ENCODE measurements at regions not wholly inside any gene's neighbourhood (a gene's known extent, or its start where the extent isn't known, plus 50 kb on each side); places are given as distances from the start of the nearest gene placed in this dataset.
"Not testable (repeated sequence)": the region's sequence is repeated elsewhere in the genome, so short reads cannot be mapped to it uniquely, and the experiment has no call there.

DNA sequence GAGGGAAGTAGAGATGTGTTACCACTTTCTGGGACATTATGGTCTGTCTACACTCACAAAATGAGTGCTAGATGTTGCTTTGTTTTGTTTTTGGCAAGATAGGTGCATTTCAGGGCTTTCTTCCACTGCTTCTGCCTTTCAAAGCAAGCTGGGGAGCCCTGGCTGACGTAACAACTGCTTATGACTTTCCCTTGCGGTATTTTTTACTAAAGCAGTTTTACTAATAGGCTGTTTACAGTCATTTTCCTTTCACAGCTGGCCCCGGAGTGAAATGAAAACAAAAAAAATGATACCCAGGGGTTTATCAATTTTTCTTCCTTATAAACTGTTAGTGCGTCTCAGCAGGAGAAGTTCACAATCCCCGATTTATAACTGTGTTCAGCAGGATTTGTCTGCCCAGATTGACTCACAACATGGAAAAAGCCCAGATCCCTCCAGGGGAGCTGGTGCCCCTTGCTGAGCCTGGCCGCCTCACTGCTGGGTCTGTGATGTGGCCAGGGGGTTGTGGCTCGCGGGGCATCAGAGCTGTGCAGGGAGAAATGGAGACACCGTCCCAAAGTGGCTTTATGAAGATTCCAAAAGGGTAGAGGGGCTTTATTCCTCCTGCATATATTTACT, 184.4 kb upstream of the HS3ST3A1 start:
- DNase-seq (ENCODE audit: low read depth in 2 of 2), result peak; percentile 34

DNA sequence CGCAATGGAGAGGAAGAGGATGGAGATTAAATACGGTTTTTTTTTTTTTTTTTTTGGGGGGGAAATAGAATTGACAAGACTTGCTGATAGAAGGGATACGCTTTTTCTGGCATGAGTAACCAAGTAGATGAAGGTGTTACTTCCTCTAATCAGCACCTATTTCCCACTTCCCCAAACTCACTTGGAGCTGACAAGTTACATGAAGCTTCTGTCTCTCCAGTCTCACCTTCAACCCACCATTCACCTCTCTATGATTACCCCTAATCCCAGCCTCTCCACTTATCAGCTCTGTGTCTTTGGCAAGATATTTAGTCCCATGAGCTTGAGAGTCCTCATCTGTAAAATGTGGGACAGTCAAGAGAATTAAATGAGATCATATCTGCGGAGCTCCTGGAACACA, 185.9 kb upstream of the HS3ST3A1 start:
- no peak for DNase-seq (ENCODE audit: low read depth in 2 of 2)

DNA sequence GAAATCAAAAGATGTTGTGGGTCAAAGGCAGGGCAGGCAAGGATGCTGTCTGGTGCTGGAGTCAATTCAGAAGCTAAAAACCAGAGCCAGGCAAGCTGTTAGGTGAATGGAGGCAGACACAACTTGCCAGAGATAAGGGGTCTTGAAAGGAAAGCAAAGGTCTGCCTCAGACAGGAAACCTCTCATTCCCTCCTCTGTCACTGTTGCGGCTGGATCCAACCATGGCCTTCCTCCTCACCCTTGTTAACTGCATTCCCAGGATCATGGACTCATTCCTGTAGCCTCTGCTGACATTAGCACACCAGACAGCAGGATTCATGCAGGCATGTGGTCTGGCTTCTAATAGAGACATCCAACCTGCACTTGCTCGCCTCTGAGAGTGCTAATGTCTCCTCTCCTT, 186.7 kb upstream of the HS3ST3A1 start:
- DNase-seq (ENCODE audit: low read depth in 2 of 2), result no peak

DNA sequence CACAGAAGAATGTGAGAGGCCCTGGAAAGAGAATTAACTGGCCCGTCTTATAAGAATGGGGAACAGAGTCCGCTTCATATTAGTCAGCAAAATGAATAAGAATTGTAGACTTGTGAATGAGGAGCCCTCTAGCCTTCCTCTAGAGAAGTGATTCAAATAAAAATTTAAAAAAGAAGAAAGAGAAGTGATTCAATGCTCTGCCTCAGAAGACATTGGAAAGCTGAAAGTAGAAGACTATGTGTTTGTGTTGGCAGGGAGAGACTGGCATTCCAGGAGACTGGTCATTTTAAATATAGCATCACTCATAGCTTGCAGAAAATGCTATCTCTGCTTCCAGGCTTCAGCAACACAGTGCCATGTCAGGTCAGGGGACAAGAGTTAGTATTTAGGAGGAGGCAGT, 190.6 kb upstream of the HS3ST3A1 start:
- DNase-seq (ENCODE audit: low read depth in 2 of 2), result no peak

DNA sequence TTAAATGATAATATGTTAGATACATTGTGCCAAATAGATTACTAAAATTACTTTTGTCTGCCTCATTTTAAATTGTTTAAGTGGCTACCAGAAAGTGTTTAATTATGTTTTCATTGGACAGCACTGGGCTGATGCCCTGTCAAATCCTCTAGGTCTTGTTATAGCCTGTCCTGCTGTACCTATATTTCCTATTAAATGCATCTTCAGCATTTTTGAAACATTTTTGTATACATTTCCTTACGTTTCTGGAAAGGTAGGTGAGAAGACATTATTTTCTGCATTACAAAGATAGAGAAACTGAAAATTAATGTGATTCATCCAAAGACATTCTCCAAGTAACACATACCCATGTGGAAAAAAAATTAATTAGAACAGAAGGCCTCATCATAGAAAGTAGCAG, 192.2 kb upstream of the HS3ST3A1 start:
- no peak for DNase-seq (ENCODE audit: low read depth in 2 of 2)

DNA sequence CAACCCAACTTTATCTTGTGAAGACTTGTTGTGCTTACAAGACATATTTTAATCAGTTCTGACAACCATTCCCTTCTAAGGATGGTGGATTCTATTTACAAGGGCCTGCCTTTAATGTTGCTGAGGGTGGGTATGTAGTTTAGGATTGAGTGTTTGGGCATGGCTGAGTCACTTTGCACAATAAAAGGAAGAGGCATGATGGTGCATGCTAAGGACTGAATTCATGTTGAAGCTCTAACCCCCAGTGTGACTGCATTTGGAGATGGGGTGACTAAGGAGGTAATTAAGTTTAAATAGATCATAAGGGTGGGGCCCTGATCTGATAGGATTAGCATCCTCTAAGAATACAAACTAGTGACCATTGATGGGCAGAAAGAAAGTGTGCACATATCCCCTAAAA, 196.1 kb upstream of the HS3ST3A1 start:
- DNase-seq (ENCODE audit: low read depth in 2 of 2), result no peak

DNA sequence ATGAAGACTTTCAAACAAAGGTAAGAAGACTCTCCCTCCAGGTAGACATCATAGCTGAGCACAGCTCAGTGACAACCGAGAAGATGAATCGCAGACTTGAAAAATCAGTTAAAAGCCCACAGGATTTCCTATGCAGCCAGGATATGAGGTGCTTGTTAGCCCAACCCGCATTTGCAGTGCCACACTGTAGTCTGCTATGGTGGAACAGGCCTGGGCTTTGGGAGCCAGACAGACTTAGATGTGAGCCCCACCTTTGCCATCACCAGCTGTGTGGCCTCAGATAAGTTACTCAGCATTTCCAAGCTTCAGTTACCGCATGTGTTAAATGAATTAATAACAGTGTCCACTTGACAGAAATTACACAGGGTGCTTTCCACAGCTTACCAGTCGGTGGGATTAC, 204.4 kb upstream of the HS3ST3A1 start:
- no peak for DNase-seq (ENCODE audit: low read depth in 2 of 2)

DNA sequence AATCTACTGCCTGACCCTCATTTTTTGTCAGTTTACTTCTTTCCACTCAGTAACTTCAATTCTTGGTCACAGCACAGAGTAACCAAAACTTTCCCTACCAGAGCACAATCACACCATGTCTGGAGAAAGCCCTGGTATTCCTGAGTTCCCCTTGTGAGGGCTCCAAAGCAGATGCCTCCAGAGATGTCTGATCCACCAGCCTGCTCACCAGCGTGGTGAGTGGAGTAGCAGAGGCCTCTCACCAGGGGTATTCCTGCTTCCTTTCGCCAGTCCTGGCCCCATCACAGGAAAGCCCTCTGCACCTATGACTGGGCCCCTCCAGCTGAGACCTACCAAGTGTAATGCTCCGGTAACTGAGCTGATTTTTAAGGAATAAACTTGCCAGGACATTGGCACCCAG, 205.4 kb upstream of the HS3ST3A1 start:
- no peak for DNase-seq (ENCODE audit: low read depth in 2 of 2)

DNA sequence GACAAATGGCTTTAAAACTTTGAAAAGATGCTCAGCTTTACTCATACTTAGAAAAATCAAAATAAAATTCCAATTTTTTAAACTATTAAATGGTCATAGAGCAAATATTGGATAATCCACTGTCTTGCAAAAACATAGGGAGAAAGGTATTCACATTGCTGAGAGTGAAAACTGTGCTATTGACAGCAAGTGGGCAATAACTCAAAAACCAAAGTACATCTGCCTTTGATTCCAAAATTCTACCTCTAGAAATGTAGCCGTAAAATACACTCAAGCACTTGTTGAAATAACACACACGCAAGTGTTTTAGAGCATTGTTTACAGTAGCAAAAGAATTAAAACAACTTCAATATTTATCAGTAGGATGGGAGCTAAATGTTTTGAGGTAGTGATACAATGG, 210.6 kb upstream of the HS3ST3A1 start:
- no peak for DNase-seq (ENCODE audit: low read depth in 2 of 2)

DNA sequence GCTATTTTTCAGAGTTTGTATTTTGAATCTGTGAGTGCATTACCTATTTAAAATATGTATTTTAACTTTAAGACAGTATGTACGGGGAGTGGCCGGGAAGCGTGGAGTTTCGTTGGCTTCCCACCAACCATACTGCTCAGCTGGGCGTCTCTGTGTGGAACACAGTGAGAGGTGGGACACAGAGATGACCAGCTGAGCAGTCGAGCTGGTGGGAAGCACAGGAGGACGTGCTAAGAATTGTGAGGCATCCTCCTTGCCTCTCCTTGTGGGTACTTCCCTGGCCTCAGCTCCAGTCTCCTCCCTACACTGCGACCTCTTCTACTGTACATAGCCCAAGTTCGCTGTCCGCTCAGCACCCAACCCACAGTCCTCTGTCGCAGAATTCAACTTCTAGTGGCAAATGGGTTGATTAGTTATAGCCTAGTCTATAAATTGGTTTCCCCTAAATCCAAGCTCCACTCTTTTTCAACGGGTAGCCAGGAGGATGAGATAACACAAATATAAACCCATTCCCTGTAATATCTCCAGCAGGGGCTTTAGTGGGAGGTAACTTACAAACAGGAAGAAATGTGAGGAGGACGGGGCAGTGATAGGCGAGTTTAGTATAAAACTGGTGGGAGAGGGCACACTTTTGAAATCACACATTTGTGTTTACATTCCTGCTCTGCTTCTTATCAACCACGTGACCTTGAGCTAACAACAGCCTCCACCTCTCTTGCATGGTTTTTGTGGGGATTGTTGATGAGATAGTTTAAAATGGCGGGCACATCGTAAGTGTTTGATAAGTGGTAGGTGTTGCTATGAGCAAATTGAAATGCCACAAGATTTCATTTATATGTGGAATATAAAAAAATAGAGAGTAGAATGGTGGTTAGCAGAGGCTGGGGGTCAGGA, 211.9 kb upstream of the HS3ST3A1 start:
- no peak for DNase-seq (ENCODE audit: low read depth in 2 of 2)

DNA sequence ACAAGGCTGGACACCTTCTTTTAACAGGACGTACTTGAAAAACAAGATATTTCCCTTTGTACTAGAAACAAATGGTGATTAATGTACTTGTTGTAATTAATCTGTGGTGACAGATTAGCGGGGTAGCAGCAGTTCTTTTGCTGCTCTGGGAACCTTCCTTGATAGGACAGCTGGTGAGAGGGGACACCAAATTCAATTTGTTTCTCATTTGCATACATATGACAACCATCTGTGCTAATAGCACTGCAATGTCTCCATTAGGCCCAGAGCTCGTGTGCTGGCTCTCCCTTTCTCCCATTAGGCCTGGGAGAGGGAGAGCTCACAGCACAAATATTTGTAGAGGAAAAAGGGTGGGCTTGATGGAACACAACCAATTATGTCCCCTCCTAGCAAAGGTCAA, 221.0 kb upstream of the HS3ST3A1 start:
- no peak for DNase-seq (ENCODE audit: low read depth in 2 of 2)

DNA sequence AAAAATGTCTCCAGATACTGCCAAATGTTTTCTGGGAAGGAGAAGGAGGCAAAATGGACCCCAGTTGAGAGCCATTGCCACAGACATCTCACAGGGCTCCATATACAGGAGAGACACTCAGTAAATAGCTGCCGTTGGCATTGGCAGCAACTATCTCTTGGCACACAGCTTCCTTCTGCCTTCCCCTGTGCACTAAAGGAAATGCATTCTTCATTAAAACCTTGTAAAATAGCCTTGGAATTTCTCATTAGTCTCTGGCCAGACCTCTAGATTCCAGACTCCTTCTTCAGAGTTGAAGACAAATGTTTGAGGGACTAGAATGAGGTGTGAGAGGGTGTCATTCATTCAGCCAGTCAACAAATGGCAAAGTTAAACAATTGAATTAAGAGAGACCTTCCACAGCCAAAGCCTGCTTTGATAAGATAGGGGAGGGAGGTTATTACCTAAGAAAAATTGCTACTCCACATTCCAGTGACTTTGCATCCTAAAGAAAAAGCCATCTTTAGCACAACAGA, 223.9 kb upstream of the HS3ST3A1 start:
- no peak for DNase-seq (ENCODE audit: low read depth in 2 of 2)

DNA sequence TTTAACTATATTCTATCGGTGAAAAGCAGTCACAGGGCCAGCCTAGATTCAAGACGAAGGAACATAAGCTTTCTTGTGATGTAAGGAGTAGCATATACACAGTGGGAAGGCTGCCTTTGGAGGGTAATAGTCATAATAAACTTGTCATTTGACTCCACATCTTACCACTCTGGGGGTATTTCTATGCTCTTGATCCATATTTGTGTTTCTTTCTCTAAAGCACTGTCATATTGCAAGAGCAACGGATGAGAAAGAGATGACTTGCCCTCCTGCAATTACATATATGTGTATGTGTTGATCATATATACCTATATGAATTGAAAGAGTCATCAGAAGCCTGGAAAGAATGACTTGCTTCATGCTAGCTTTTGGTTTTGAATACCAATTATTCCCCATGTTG, 225.4 kb upstream of the HS3ST3A1 start:
- DNase-seq (ENCODE audit: low read depth in 2 of 2), result no peak

DNA sequence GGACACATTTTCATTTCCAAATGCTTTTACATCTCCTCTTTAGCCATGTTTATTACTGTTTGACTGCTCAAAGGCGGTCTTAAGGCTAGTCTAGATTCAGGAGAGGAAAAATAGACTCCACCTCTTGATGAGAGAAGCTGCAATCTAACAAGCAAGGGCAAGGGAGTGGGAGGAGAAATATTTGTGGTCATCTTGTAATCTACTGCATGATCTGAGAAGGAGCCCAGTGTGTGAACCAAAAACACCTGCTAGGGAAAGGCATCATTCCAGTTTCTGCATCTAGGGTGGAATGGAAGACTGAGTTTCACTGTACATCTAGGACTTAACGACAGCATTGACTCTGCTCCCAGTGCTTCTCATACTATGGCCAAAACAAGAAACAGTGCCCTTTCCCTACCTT, 232.2 kb upstream of the HS3ST3A1 start:
- DNase-seq (ENCODE audit: low read depth in 2 of 2), result no peak

DNA sequence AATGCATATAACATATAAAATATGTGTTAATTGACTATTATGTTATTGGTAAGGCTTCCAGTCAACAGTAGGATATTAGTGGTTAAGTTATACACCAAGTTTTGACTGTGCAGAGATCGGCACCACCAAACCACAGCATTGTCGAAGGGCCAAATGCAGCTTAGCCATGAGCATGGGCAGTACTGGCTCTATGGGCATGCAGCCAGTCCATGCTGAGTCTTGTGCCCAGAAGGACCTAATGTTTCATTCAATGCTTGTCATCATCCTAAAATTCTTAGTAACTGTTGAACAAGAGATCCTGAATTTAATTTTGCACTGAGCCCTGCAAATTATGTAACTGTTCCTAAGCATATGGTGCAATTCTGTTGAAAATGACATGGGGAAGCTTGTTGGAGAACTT, 233.4 kb upstream of the HS3ST3A1 start:
- no peak for DNase-seq (ENCODE audit: low read depth in 2 of 2)

DNA sequence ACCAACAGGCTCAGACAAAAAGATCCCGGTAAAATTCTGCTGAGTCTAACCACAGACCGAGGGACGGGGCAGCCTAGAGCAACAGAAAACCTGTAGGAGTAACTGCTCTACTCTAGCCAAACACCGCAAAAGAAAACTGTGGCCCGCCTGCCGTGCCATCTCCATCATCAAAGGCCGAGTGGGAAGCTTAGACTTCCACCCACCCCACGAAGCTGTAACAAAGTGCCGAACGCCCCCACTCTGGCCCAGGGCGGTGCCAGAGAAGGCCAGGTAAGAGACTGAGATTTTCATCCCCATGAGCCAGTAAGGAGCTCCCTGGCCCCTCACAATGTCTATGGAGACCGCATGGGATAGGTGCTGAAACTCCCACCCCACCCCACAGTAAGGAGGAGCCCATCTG, 231.9 kb upstream of the COX10 start:
- no peak for DNase-seq (ENCODE audit: low read depth in 2 of 2)

DNA sequence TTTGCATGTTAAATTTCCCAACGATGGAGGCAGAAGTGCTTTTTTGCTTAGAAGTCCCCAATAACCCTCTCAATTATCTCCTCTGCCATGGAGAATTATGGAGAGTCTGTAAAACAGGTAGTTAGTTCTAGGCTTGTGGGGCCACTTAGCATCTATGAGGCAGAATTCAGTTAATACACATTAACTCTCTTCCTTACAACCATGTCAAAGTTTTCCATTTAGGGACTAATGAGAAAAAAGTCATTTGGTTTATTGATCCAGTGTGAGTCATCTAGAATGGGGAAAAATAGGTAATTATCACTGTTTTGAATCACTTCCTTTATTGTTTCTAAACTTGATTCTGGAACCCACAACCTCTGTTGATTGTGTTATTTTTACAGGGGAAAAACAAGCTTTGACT, 229.1 kb upstream of the COX10 start:
- DNase-seq (ENCODE audit: low read depth in 2 of 2), result no peak

DNA sequence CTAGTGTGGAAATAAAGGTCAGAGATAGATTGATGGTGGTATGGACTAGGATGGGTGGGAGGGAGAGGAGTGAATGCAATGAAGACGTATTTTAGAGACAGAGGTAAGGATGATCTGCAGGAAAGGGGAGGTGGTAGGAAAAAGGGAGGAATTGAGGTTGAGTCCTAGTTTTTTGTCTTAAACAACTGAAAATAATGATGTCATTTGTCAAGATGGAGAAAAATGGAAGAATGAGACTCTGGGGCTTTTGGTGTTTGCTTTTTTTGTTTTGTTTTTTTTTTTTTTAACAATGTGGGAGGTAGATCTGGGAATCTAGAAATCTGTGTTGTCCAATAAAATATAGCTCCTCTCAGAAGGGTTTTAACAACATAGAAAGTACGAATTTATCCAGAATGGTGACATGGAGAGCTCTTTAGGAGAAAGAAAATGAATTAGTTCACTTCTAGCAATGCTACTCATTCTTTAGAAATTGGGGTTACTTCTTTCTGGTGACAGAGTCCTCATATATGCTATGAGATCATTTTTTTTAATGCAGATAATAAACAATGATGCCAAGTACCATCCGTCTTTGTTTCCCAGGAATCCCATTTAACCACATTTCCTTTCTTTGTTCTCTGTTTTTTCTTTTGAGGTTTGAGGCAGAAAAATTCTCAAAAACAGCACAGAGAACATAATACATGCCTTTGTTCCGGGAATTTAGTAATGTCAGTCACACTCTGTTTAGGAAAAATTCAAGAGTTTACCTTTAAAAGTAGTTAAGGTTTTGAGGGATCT, 225.3 kb upstream of the COX10 start:
- DNase-seq (ENCODE audit: low read depth in 2 of 2), result no peak

DNA sequence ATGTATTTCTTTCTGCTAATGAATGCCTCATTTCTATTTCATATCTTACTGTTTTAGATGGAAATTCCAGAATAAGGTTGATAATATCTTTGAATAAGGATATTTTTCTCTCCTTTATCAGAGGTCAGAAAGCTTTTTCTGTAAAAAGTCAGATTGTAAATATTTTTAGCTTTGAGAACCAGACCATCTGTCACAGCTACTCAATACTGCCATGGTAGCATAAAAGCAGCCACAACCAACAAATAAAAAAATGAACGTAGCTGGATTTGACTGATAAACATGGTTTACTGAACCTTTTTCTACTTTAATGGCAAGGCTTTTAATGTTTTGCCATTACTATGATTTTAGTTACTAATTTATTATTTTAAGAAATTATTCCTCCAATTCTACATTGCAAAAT, 217.4 kb upstream of the COX10 start:
- DNase-seq (ENCODE audit: low read depth in 2 of 2), result no peak

DNA sequence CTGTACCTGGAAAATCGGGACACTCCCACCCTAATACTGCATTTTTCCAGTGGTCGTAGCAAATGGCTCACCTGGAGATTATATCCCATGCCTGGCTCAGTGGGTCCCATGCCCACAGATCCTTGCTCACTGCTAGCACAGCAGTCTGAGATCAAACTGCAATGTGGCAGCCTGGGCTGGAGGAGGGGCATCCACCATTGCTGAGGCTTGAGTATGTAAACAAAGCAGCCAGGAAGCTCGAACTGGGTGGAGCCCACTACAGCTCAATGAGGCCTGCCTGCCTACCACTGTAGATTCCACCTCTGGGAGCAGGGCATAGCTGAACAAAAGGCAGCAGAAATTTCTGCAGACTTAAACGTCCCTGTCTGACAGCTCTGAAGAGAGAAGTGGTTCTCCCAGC, 213.6 kb upstream of the COX10 start:
- not testable (repeated sequence) for DNase-seq (ENCODE audit: low read depth in 2 of 2)

DNA sequence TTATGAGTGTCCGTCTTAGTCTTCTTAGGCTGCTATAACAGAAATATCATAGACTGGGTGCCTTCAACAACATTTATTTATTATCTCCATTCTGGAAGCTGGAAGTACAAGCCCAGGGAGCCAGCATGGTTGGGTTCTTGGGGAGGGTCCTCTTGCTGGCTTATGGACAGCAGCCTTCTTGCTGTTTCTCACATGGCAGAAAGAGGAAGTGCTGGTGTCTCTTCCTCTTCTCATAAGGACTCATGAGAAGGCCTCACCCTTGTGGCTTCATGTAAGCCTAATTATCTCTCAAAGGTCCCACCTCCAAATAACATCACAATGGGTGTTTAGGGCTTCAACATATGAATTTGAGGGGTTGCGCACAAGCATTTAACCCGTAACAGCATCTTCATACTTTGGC, 207.0 kb upstream of the COX10 start:
- DNase-seq (ENCODE audit: low read depth in 2 of 2), result no peak

DNA sequence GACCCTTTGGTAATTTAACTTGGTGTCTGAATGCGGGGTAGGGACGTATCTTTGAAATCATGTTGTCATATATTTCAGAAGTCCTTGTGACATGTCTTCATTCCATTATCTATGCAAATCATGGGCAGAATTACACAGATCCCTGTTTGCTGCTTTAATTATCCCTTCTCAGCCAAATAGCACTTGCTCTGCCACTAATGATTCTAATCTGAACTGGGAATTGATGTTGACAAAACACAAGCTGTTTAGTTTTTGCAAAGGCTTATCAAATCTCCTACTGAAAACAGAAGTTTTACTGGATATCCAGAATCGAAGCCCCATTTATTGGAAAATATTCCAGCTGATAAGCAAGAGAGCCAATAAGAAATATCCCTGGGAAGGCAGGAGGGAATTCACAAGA, 205.9 kb upstream of the COX10 start:
- DNase-seq (ENCODE audit: low read depth in 2 of 2), result no peak

DNA sequence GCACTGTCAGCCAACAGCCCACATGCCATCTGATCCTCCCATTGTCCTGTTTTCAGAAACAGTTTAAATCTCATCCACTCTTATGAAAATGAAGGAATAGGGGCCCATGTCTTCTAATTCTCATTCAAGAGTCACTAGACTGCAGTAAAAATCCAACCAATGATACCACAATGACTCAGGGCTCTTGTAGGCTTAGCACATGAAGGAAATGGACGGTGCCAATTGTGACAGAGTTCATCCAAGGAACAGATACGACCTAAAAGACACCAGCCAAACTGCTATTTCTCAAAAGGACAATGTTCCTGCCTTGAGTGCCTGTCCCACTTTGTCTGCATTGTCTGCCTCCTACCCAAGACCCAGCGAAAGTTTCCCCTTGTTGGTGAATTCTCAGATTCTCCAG, 204.8 kb upstream of the COX10 start:
- peak in 1 of 2 experiments; percentile 21 for DNase-seq (ENCODE audit: low read depth in 2 of 2)
